T follicular helper cell (primary cell): ENCODE measurements at regions not wholly inside any gene's neighbourhood (a gene's known extent, or its start where the extent isn't known, plus 50 kb on each side); places are given as distances from the start of the nearest gene placed in this dataset.
A peak's percentile ranks its signal among the peaks of the same experiment; 100 is the strongest.

ENCODE experiments used
- DNase-seq: peaks from one replicate; pipeline ENCODE4 v3.0.0-alpha.2; 2020; ENCODE audit warnings: low read depth

GRCh38 chr2:217623281-217623912 is 379.4 kb downstream of the TNS1 start:
- DNase-seq: no peak

- DNase-seq: no peak
Observed at GRCh38 chr2:217622205-217623060, 380.4 kb downstream of the TNS1 start.

GRCh38 chr2:217621391-217621801 is 381.4 kb downstream of the TNS1 start:
- DNase-seq: no peak

GRCh38 chr2:217618744-217619143 is 384.1 kb downstream of the TNS1 start:
- DNase-seq: no peak

GRCh38 chr2:217617616-217618022 is 385.2 kb downstream of the TNS1 start:
- DNase-seq: no peak

- DNase-seq: no peak
Observed at GRCh38 chr2:217616936-217617335, 385.9 kb downstream of the TNS1 start.

GRCh38 chr2:217615171-217615570 is 387.6 kb downstream of the TNS1 start:
- DNase-seq: no peak

GRCh38 chr2:217614498-217614897 is 388.3 kb downstream of the TNS1 start:
- no peak for DNase-seq

- no peak for DNase-seq
Observed at GRCh38 chr2:217614096-217614495, 388.7 kb downstream of the TNS1 start.

- no peak for DNase-seq
Observed at GRCh38 chr2:217612920-217613319, 389.9 kb downstream of the TNS1 start.

- DNase-seq: no peak
Observed at GRCh38 chr2:217612211-217612610, 390.6 kb downstream of the TNS1 start.

- DNase-seq: no peak
Observed at GRCh38 chr2:217611626-217612127, 391.1 kb downstream of the TNS1 start.

- DNase-seq: no peak
Observed at GRCh38 chr2:217611056-217611455, 391.7 kb downstream of the TNS1 start.

GRCh38 chr2:217610401-217610814 is 392.4 kb downstream of the TNS1 start:
- peak; percentile 15 for DNase-seq

GRCh38 chr2:217609952-217610351 is 392.8 kb downstream of the TNS1 start:
- DNase-seq: no peak

GRCh38 chr2:217606296-217606695 is 396.5 kb downstream of the TNS1 start:
- DNase-seq: no peak

- DNase-seq: no peak
Observed at GRCh38 chr2:217604527-217605194, 398.1 kb downstream of the TNS1 start.

- DNase-seq: no peak
Observed at GRCh38 chr2:217601601-217602000, 401.2 kb downstream of the TNS1 start.

GRCh38 chr2:217599906-217600305 is 402.9 kb downstream of the TNS1 start:
- DNase-seq: no peak

GRCh38 chr2:217597681-217598080 is 405.1 kb downstream of the TNS1 start:
- DNase-seq: no peak

- DNase-seq: no peak
Observed at GRCh38 chr2:217597145-217597544, 405.6 kb downstream of the TNS1 start.

GRCh38 chr2:217593732-217594131 is 409.1 kb downstream of the TNS1 start:
- no peak for DNase-seq

GRCh38 chr2:217588266-217588665 is 414.5 kb downstream of the TNS1 start:
- DNase-seq: no peak
